ENCODE measurements at regions not wholly inside any gene's neighbourhood (a gene's known extent, or its start where the extent isn't known, plus 50 kb on each side); places are given as distances from the start of the nearest gene placed in this dataset.

- no peak for TF ChIP-seq EZH2phosphoT487 (IDR thresholded peaks at IDR 0.05; ENCODE audit: borderline replicate concordance)
- TF ChIP-seq CTCF (conservative IDR thresholded peaks at IDR 0.05; ENCODE audit: low read length) = no peak
These were observed 203.6 kb upstream of the PRICKLE1 start for GRCh38 chr12:42793166-42793565.
